ENCODE measurements at regions not wholly inside any gene's neighbourhood (a gene's known extent, or its start where the extent isn't known, plus 50 kb on each side); places are given as distances from the start of the nearest gene placed in this dataset.

GRCh38 chr11:15716550-15716949 lies 601.8 kb downstream of the INSC start:
- no peak for TF ChIP-seq CTCF (IDR thresholded peaks at IDR 0.05; ENCODE audit: extremely low read depth, insufficient read depth, missing control alignments)
- DNase-seq (ENCODE audit: low spot score), result no peak
- in situ Hi-C loops (cut with MboI; ENCODE audit: low pct_unique_long_range_greater_than_20kb, low sequenced_read_pairs, unreplicated experiment), result no loop called here

- no peak for TF ChIP-seq CTCF (IDR thresholded peaks at IDR 0.05; ENCODE audit: extremely low read depth, insufficient read depth, missing control alignments)
- in situ Hi-C loops (cut with MboI; ENCODE audit: low pct_unique_long_range_greater_than_20kb, low sequenced_read_pairs, unreplicated experiment), result no loop called here
- no peak for DNase-seq (ENCODE audit: low spot score)
These were observed 605.7 kb downstream of the INSC start for GRCh38 chr11:15720460-15720859.

GRCh38 chr11:15723966-15724365 lies 609.2 kb downstream of the INSC start:
- no peak for DNase-seq (ENCODE audit: low spot score)
- in situ Hi-C loops (cut with MboI; ENCODE audit: low pct_unique_long_range_greater_than_20kb, low sequenced_read_pairs, unreplicated experiment), result no loop called here
- TF ChIP-seq CTCF (IDR thresholded peaks at IDR 0.05; ENCODE audit: extremely low read depth, insufficient read depth, missing control alignments), result no peak

GRCh38 chr11:15724601-15725000 lies 609.9 kb downstream of the INSC start:
- TF ChIP-seq CTCF (IDR thresholded peaks at IDR 0.05; ENCODE audit: extremely low read depth, insufficient read depth, missing control alignments), result no peak
- DNase-seq (ENCODE audit: low spot score), result no peak
- in situ Hi-C loops (cut with MboI; ENCODE audit: low pct_unique_long_range_greater_than_20kb, low sequenced_read_pairs, unreplicated experiment), result no loop called here

- no peak for TF ChIP-seq CTCF (IDR thresholded peaks at IDR 0.05; ENCODE audit: extremely low read depth, insufficient read depth, missing control alignments)
- no peak for DNase-seq (ENCODE audit: low spot score)
- in situ Hi-C loops (cut with MboI; ENCODE audit: low pct_unique_long_range_greater_than_20kb, low sequenced_read_pairs, unreplicated experiment), result no loop called here
These were observed 610.5 kb downstream of the INSC start for GRCh38 chr11:15725246-15725645.

GRCh38 chr11:15726221-15726746 lies 611.6 kb downstream of the INSC start:
- in situ Hi-C loops (cut with MboI; ENCODE audit: low pct_unique_long_range_greater_than_20kb, low sequenced_read_pairs, unreplicated experiment), result no loop called here
- TF ChIP-seq CTCF (IDR thresholded peaks at IDR 0.05; ENCODE audit: extremely low read depth, insufficient read depth, missing control alignments), result no peak
- DNase-seq (ENCODE audit: low spot score), result no peak
